ENCODE measurements at regions not wholly inside any gene's neighbourhood (a gene's known extent, or its start where the extent isn't known, plus 50 kb on each side); places are given as distances from the start of the nearest gene placed in this dataset.

GRCh38 chr2:9739531-9739964, 103.7 kb upstream of the TAF1B start:
- no peak for DNase-seq

DNA sequence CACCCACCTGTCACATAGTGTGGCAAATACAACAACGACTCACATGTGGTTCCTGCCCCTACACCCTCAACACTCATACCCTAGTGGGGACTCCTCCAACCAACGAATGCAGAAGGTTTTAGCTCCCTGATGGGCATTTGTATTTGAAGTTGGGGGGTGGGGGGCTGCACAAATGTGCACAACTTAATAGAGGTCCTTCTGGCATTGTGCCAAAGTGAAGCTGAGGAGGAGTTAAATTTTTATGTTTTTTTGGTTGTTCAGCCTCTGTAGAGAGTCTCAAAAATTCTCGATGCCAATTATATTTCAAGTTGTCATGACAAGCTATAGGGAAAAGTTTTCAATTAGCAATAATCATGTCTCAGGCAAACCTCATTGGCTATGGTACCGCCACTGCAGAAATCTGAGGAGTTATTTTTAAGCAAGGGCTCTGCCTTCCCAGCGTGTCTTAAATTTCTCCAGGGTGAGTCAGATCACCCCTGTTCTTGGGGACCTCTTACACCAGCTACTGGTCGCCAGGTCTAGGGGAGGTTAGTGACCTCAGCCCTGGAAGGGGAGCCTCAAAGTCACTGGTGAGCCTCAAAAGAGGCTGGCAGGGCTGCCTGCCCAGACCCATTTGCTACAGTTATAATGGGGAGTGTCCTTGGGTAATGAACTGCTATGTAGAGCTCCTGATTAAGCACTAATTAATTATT, 102.7 kb upstream of the TAF1B start:
- no peak for DNase-seq

- DNase-seq, result no peak
Observed at GRCh38 chr2:9741110-9741509, 102.2 kb upstream of the TAF1B start.

- DNase-seq, result no peak
Observed at GRCh38 chr2:9742601-9743000, 100.7 kb upstream of the TAF1B start.

- DNase-seq, result no peak
Observed at GRCh38 chr2:9744256-9745004, 98.8 kb upstream of the TAF1B start.

GRCh38 chr2:9745153-9745899, 97.9 kb upstream of the TAF1B start:
- no peak for DNase-seq

GRCh38 chr2:9747396-9747795, 95.9 kb upstream of the TAF1B start:
- no peak for DNase-seq

DNA sequence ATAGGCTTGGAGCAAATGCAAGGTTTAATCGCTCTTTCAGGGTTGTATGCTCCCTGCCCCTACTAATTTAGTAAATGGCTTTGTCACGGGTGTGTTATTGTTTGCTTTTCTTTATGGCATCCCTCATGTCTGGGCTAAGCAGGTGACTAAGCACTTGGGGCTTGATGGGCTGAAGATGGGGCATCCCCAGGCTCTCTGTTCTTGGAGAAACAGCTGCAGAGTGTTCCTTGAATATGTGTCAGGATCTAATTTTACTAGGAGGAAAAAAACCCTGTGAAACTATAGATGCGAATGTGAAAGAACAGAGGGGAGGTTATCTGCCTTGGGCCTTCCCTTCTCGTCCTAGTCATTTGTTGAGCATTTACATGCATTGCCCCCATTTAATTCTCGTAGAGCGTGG, 94.7 kb upstream of the TAF1B start:
- DNase-seq, result no peak

GRCh38 chr2:9749546-9750223, 93.6 kb upstream of the TAF1B start:
- DNase-seq, result no peak

DNA sequence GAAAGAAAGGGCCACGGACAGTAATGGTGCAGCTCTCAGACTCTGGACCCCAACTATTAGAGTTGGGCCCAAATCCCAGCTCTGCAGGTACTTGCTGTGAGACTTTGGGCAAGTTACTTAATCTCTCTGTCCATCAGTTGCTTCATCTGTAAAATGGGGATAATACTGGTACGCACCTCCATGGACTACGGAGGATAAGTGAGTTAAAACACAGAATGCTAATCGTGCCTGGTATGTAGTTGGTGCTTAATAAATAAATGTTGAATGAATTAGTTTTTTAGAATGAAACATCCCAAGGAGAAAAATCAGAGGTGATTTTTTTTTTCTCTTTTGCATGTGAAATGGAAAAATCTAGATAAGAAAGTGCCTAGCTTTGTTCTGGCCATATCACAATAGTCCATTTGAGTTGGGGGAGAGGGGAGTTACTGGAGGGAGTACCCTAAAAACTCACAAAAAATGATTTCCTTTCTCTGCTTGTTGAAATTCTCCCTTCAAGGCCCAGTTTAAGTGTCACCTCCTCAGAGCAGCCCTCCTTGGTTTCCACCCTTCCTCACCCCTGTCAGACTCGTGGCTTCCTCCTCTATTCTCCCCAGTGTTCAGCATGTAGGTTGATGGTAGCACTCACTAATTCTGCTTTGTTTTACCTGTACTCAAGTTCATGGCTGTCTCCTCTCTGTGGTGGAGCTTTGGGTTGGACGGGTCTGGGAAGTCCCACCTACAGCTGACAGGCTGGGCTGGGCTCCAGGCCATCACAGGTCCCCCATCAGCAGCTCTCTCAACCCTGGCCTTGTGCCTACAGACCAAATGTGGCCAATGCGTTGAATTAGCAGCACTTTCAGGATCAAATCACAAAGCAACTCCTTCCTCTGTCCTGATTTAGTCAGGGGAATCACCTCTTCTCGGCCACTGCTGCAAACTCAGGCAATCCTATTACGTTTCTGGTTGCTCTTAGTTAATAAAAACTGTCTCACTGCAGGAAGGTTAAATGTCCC, 92.8 kb upstream of the TAF1B start:
- no peak for DNase-seq

GRCh38 chr2:9751831-9752230, 91.4 kb upstream of the TAF1B start:
- no peak for DNase-seq

GRCh38 chr2:9752441-9753275, 90.6 kb upstream of the TAF1B start:
- DNase-seq, result no peak

- no peak for DNase-seq
Observed at GRCh38 chr2:9753276-9753600, 90.0 kb upstream of the TAF1B start.

DNA sequence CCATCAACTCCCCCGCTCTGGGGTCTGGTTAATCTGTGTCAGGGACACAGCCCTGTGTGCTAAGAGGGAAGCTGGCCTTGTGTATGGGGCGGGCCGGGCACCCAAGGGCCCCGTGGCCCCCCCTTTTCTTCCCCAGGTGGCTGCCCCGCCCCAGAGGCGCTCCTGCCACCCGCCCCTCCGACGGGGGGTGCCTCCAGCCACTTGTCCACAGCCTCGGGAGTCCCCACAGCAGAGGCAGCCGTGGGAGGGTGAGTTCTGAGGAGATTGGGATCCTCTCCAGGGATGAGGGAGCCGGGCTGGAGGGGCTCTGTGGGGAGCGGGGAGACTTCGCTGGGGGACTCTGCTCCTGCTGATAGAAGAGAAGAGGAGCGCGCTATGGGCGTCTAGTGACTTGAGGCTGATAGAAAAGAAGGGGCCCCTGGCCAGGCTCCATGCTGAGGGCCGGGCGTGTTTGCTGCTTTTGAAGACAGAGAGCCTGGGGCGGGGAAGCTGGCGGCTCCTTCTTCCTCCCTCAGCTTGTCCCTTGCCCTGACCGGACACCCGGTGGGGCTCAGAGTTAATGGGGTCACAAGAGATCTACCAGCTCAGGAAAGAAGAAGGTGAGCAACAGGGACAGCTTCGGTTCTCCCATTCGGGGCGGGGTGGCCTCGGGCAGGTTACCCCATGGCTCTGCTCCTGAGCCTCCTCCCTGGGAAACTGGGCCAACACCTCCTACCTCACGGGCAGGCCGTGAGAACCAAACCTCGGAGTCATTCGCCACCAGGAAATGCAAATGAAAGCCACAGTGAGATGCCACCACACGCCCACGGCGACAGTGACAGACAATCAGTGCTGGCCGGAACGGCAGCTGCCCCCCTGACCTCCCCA, 89.4 kb upstream of the TAF1B start:
- DNase-seq, result no peak

DNA sequence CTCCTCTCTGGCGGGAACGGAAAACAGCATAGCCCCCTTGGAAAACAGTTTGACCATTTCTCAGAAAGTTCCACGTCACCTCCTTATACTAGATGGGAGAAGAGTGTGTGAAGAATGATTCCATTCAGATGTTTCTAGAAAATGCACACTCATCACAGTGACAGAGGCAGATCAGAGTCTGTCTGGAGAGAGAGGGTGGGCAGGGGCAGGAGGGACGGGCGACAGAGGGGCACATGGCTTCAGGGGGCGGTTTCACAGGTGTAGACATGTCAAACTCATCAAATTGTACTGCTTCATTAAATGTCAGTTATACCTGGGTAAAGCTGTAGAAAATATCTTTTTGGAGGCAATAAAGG, 88.8 kb upstream of the TAF1B start:
- no peak for DNase-seq

- no peak for DNase-seq
Observed at GRCh38 chr2:9755008-9755407, 88.3 kb upstream of the TAF1B start.

DNA sequence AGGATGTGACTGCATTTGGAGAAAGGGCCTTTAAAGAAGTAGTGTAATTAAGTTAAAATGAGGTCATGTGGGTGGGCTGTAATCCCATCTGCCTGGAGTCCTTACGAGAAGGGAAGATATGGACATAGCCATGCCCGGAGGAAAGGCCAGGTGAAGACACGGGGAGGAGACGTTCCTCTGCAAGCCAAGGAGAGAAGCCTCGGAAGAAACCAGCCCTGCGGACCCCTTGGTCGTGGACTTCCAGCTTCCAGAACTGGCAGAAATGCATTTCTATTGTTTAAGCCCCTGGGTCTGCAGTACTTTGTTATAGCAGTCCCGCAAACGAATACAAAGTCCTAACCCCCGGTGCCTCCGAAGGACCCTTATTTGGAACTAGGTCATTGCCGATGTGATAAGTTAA, 87.6 kb upstream of the TAF1B start:
- DNase-seq, result no peak

GRCh38 chr2:9756692-9757250, 86.5 kb upstream of the TAF1B start:
- DNase-seq, result no peak

DNA sequence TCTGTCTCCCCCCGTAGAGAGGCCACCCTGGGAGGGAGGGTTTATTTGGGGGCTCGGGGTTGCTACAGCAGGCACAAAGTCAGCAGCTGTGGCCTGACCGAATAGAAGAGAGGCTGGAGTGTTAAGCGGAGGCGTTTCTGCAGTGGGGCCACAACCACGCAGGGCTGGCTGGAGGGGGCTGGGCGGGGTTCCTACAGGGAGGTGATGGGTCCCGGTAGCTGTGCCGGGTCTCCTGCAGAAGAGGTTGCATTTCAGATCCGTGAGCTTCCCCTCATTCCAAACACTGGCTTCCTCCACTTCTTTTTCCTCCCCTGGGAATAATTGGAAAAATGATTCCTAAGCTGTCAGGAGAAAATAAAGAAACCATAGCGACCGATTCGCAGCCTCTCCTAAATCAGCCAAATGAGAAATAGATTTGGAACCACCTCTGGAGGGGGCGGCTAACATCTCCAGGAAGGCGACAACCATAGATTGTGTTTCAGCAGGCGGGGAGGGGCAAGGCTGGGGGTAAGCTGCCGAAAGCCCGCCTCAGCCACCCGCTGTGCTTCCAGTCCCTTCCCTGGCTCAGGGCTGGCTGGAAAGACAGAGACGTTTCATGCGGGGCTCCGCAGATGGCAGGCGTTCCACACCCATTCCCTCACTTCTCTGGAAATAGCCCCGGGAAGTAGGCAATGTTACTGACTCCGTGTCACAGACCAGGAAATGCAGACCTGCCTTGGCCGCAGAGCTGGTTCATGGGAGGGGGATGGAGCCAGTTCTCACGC, 85.6 kb upstream of the TAF1B start:
- DNase-seq, result no peak
